Gastroesophageal sphincter (tissue), 3 donors: ENCODE measurements at regions not wholly inside any gene's neighbourhood (a gene's known extent, or its start where the extent isn't known, plus 50 kb on each side); places are given as distances from the start of the nearest gene placed in this dataset.

Experiments
- CTCF ChIP-seq, 4 experiments: fragments of 200-600 bp in 2 of 4; fragments of 450-650 bp in 2 of 4; sonication (generic) in 1 of 4; IDR thresholded peaks; one replicate each; pipeline ENCODE4 v1.5.1; 2017 to 2019; ENCODE audit warnings: antibody characterized with exemption in 4 of 4, mild to moderate bottlenecking in 2 of 4, moderate library complexity in 2 of 4
- EP300 ChIP-seq: sonication (generic); formaldehyde crosslinking; IDR thresholded peaks from one replicate; pipeline ENCODE4 v1.6.1; 2017; ENCODE audit warnings: antibody characterized with exemption, mild to moderate bottlenecking
- POLR2A ChIP-seq, 2 donors: fragments of 450-650 bp; IDR thresholded peaks; one replicate each; pipeline ENCODE4 v1.6.1; 2017; ENCODE audit warnings: antibody characterized with exemption in 2 of 2, mild to moderate bottlenecking in 2 of 2, moderate library complexity in 1 of 2

GRCh38 chr5:56323505-56323904 is 90.4 kb upstream of the ANKRD55 start:
- TF ChIP-seq POLR2A (IDR thresholded peaks at IDR 0.05), result no peak
- TF ChIP-seq CTCF (IDR thresholded peaks at IDR 0.05), result no peak
- TF ChIP-seq EP300, result no peak
